NCI-H2107 (cell line): ENCODE measurements at regions not wholly inside any gene's neighbourhood (a gene's known extent, or its start where the extent isn't known, plus 50 kb on each side); places are given as distances from the start of the nearest gene placed in this dataset.
"Not testable (repeated sequence)": the region's sequence is repeated elsewhere in the genome, so short reads cannot be mapped to it uniquely, and the experiment has no call there.

Experiments used
- DNase-seq: peaks from one replicate; lab custom pipeline; 2025; lab: John Stamatoyannopoulos, UW

- DNase-seq = no peak
These were observed 234.2 kb upstream of the NETO1 start for GRCh38 chr18:73101977-73102376.

GRCh38 chr18:73101491-73101890, 233.7 kb upstream of the NETO1 start:
- DNase-seq = not testable (repeated sequence)

- peak; percentile 10 for DNase-seq
These were observed 232.0 kb upstream of the NETO1 start for GRCh38 chr18:73099759-73100158.

- no peak for DNase-seq
These were observed 226.0 kb upstream of the NETO1 start for GRCh38 chr18:73093687-73094250.

GRCh38 chr18:73088445-73088844, 220.7 kb upstream of the NETO1 start:
- DNase-seq = no peak

- no peak for DNase-seq
These were observed 219.6 kb upstream of the NETO1 start for GRCh38 chr18:73087282-73087977.

GRCh38 chr18:73079920-73080319, 212.1 kb upstream of the NETO1 start:
- DNase-seq = no peak

GRCh38 chr18:73060666-73061288, 193.0 kb upstream of the NETO1 start:
- DNase-seq = no peak

- DNase-seq = no peak
These were observed 191.5 kb upstream of the NETO1 start for GRCh38 chr18:73059280-73059679.

GRCh38 chr18:73047688-73048087, 179.9 kb upstream of the NETO1 start:
- DNase-seq = no peak

- no peak for DNase-seq
These were observed 177.2 kb upstream of the NETO1 start for GRCh38 chr18:73045037-73045436.

GRCh38 chr18:73043611-73044010, 175.8 kb upstream of the NETO1 start:
- DNase-seq = no peak

- peak; percentile 42 for DNase-seq
These were observed 175.4 kb upstream of the NETO1 start for GRCh38 chr18:73043211-73043610.

- DNase-seq = no peak
These were observed 172.5 kb upstream of the NETO1 start for GRCh38 chr18:73040247-73040646.

- no peak for DNase-seq
These were observed 170.5 kb upstream of the NETO1 start for GRCh38 chr18:73038336-73038735.

- DNase-seq = peak; percentile 26
These were observed 156.2 kb upstream of the NETO1 start for GRCh38 chr18:73023975-73024374.

GRCh38 chr18:73009691-73010090, 141.9 kb upstream of the NETO1 start:
- DNase-seq = no peak

- DNase-seq = no peak
These were observed 140.1 kb upstream of the NETO1 start for GRCh38 chr18:73007915-73008308.

GRCh38 chr18:73007195-73007914, 139.6 kb upstream of the NETO1 start:
- no peak for DNase-seq

GRCh38 chr18:73006331-73006730, 138.5 kb upstream of the NETO1 start:
- DNase-seq = no peak

GRCh38 chr18:73004260-73004659, 136.5 kb upstream of the NETO1 start:
- DNase-seq = no peak

GRCh38 chr18:72999971-73000607, 132.3 kb upstream of the NETO1 start:
- DNase-seq = no peak
